OCI-LY7 (cell line): ENCODE measurements at regions not wholly inside any gene's neighbourhood (a gene's known extent, or its start where the extent isn't known, plus 50 kb on each side); places are given as distances from the start of the nearest gene placed in this dataset.

Experiments used
- CTCF ChIP-seq: fragments of 200-600 bp; sonication (generic); conservative IDR thresholded peaks from 2 replicates; pipeline ENCODE4 v1.5.1; 2014; ENCODE audit warnings: mild to moderate bottlenecking, antibody characterized with exemption, low read length, moderate library complexity, mixed read lengths
- EZH2phosphoT487 ChIP-seq: fragments of 200-600 bp; sonication (generic); IDR thresholded peaks from 2 replicates; pipeline ENCODE4 v1.6.1; 2018; ENCODE audit warnings: low read depth, borderline replicate concordance, mild to moderate bottlenecking, mixed run types, antibody characterized with exemption, low read length, moderate library complexity, mixed read lengths

- TF ChIP-seq CTCF (no peak), EZH2phosphoT487 (no peak)
These were observed 62.8 kb upstream of the PRKCQ start for GRCh38 chr10:6642876-6643275.
